GM19238 (cell line): ENCODE measurements at regions not wholly inside any gene's neighbourhood (a gene's known extent, or its start where the extent isn't known, plus 50 kb on each side); places are given as distances from the start of the nearest gene placed in this dataset.

Source experiments
- DNase-seq: peaks from one replicate; pipeline ENCODE4 v3.0.0; 2011; ENCODE audit warnings: low spot score; ENCODE audit not compliant: insufficient read length

DNA sequence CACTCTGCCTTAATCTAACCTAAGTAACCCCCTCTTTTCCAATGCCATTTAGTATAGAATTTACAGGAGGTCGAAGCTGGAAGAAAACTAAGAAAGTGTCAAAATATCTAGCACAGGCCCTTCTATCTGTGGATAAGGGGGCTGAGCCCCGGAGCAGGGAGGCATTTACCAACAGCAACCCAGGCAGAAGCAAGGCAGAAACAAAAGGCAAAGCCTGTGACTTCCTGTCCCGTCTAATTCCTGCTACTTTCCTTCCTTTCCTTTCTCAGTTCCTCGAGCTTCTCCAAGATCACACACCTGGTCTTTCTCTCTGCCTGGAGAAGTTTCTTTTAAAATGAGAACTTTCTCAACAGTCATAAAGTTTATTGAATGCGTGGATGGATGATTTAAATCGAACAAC lies 146.0 kb downstream of the FOXA2 start:
- no peak for DNase-seq

DNA sequence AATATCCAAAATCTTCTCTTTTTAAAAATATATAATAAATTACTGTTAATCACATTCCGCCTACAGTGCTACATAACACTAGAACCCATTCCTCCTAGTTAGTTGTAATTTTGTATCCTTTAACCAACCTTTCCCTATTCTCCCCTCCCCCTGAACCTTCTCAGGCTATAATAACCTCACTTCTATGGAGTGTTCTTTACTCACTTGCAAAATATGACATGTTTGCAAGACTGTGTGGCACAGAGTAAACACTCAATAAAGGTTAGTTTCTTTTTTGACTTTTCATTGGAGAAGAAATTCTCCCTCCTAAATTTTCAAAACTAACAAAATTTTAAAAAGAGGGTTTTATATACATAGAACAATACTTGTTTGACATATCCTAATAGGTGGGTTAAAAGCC lies 147.0 kb downstream of the FOXA2 start:
- no peak for DNase-seq

DNA sequence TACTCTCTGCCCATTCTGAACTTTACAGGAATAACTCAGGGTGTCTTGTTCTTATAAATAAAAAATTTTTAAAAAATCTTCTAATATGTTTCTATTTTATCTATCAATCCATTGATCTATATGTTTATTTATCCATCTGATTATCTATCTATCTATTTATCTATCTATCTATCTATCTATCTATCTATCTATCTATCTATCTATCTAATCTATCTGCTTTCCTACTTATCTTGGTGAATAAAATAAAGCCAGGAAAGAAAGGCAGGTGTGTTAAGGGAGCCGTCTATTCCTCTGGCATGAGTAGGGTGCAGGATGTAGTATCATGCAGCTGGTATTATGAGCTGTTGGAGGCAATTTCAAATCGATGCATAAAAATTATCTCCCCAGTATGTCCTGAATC lies 153.0 kb downstream of the FOXA2 start:
- DNase-seq: no peak

DNA sequence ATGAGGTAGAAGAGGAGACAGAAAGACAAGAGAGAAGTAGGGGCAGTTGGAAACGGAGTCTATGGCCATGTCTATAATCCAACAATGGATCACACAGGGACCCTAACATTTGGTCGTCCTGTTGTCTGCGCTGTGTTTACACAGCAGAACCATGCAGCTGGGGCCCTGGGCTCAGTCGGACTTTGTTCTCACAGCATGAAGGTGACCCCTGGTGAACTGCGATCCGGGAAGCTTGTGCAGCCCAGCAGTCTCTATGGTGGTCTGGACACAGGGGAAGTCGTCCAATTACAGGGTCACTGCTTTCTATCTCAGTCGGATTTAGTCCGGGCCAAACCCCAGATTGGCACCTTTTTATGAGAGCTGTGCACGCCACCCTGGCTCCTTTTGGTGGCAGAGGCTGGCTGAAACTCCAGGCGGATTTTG lies 153.6 kb downstream of the FOXA2 start:
- no peak for DNase-seq

DNA sequence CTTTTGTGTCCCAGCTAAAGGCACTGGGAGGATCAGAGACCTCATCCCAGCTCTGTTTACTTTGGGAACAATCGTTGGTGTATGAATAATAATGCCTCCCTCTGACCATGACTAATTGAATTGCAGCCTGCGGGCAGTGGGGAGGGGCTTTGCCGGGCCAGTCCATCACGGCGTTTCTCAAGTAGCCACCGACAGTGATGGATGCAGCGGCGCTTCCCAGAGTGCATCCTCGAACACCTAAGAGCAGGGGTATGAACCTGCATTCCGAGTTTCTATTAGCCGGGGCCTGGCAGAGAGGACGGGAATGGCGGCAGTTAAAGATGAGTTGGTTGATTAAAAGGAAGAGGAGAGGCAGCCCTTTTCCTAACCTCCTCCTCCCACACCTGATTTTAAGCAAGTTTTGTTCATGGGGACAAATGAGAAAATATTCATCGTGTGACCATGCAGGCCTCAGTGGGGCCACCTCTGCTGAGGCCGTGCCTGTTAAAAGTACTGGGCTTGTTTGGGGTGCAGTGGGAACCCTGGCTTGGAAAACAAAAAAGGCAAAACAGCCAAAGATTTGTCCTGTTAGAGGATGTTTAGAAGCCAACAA lies 154.1 kb downstream of the FOXA2 start:
- DNase-seq: no peak

DNA sequence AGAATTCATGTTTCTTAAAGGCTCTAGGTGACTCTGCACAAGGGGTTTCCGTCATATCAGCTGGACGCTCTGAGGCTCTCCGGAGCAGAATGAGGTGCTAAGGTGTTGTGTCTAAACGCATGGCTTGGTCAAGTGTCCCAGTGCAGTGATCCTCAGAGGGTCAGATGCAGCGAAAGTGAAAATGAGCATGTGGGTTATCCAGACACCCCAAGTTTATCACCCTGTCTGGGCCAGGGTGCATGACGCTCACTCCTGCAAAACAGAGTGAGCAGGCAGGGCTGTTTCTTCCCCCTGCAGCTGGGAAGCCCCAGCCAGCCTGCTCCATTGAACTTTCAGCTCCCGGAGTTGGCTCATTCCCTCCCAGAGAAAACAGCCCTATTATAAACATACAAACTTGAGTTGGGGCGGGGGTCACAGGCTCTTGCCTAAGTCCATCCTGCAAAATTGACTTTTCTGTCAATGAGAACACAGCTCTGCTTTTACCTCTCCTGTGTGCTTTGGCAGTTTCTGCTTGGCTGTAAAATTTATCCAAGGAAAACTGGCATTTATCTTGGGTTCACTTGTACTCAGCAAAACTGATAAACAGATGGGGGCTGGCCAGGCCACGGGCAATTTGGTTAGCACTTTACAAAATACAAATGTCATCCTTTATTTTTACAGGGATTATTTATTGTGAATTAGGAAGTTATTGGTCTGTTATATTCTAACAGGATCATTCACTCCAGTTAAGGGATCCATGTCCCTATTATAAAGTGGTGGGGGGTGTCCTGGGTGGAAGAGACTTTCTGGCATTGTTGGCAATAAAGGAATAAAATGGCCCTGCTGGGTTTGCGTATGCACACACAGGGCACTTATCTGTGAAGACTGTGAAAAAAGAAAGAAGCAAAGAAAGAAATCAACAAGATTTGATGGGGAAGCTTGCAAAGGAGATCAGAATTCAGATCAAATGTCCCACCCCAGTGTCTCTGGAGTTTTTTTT lies 154.9 kb downstream of the FOXA2 start:
- DNase-seq: no peak

DNA sequence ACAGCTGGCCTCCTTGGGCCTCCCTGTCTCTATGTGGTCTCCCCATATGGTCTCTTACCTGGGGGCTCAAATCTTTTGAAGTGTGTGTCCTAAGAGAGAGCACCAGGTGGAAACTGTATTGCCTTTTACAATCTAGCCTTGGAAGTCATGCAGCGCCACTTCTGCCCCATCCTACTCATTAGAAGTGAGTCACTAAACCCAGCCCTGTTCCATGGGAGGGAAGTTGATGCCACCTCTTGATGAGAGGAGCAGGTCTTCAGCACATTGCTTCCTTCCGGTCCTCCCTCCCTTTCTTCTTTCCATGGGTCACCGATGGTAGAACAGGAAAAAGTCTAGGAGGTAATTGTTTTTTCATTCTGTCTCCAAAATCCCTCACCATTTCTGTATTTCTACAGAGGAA lies 156.3 kb downstream of the FOXA2 start:
- no peak for DNase-seq

DNA sequence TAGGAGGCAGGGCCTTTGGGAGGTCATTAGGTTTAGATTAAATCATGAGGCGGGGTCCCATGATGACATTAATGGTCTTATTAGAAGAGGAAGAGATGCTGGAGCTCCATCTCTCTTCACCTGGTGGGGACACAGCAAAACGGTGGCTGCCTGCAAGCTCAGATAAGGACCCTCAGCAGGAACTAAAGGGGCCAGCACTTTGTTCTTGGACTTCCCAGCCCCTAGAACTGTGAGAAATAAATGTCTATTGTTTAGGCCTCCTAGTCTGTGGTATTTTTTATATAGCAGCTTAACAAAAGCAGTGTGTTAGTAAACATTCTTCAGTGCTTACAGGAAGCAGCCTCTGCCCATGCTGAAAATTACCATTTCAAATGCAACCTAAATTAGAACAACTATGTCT lies 157.6 kb downstream of the FOXA2 start:
- no peak for DNase-seq

DNA sequence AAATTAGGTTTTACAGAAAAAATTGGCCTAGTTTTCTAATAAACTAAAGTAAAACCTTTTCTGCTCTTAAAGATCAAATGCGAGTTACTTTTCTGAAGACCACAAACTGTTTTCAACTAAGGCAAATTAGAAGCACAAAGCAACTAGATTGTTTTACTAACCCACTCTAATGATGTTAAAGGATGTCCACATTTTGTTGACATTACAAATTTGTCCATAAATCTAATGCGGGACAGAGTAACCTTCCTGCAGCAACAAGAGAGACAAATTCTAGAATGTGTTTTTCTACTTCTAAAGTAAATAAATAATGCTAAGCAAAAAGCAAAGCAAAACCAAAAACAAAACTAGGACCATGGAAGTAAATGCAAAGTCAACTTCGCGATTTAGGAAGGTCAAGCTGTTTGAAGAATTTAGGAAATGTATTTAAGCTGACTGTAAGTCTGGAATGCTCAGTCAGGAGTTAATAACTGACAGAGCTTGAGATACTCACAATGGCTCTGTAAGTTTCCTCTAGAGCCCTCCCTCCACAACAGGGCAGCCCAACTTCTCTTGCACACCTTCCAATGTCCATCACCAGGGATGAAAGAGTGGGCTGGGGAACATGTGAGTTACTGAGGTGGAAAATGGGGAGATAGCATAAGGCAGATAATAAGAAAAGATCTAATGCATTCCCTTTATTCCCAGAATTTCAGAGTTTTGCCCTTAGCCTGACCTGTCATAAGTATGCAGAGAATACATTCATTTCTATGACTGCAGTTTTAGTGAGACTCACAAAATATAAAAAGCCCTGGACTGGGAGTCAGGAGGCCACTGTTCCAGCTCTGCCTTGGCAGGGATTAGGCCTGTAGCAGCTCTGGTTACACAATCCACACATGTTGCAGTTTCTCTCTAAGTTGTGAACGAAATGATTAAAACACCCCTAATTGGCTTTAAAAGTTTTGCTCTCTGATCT lies 158.8 kb downstream of the FOXA2 start:
- no peak for DNase-seq

DNA sequence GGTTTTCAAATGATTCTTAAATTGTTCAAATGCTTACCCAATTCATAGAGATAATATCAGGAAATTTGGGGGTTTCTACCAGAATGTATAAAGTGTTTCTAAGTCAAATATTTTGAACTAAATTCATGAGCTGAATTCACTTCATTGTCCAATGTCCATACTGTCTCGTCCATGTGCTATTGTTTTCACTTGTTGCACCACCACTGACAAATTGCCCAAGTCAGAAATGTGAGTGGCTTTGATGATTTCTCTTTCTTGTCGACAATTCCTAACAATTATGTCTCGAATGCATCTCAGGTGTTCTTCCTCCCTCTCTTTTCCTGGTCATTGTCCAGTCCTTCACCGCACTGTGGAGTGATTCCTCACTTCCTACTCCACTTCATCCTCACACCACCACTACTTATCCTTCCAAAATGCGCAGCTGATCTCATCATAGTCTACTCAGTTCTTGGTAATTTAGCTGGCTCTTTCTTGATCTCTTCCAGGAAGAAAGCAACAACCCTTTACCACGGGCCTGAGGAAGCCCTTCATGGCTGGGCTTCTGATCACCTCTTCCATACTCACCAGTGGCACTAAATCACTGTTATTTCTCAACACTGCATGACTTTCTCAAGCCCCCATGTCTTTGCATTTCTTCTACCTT lies 161.1 kb downstream of the FOXA2 start:
- DNase-seq: no peak

DNA sequence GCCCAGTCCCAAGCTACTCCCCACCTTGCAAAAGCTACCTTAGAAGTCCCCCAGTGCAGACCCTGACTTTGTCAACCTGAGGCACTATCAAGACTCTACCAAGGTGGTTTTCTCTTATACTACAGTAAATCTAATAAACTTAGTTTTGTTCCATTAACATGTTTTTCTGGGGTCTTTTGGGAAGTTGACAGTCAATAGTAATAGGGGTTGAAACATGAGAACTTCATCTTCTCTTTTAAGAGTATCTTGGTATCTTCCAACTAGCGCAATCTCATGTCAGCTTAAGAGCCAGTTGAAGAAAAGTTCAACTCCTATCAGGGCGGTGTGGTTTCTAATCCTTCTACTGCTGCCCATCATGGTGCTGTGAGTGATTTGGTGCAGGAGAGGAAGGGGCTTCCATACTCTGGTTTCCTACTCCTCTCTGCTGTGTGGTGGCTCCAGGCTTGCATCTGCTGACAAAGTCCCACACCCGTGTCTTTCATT lies 164.2 kb downstream of the FOXA2 start:
- DNase-seq: no peak

DNA sequence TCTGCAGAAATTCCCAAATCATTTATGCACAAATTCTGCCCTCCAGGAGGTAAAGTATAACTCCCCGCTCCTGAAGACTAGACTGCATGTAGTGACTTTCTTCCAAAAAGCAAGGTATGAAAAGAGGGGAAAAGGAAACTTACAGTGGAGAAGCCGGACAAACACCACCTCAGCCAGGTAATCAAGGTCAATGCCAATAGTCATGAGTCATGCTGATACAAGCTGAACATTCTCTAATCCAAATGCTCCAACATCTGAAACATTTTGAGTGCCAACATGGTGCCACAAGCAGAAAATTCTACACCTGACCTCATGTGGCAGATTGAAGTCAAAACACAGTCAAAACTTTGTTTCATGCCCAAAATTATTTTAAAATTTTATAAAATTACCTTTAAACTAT lies 165.6 kb downstream of the FOXA2 start:
- no peak for DNase-seq

DNA sequence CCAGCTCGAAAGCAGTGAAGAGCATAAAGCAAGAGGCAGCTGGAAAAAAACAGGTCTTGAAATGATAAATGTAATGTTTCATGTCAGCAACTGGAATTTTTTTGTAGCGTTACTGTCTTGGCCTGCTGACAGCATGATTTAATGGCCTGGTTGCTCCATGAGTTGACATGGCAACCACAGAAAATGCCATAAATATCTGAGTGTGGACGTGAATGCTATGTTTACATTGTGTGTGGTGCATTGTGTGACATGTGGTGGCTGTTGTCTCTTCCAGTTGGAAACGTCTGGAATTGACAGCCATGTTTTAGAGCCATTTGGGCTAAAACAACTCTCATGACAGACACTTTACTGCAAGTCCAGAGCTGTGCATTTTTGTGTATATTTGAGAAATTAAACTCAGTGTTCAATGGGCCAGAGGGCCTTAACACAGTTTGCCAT lies 170.0 kb downstream of the FOXA2 start:
- DNase-seq: no peak

DNA sequence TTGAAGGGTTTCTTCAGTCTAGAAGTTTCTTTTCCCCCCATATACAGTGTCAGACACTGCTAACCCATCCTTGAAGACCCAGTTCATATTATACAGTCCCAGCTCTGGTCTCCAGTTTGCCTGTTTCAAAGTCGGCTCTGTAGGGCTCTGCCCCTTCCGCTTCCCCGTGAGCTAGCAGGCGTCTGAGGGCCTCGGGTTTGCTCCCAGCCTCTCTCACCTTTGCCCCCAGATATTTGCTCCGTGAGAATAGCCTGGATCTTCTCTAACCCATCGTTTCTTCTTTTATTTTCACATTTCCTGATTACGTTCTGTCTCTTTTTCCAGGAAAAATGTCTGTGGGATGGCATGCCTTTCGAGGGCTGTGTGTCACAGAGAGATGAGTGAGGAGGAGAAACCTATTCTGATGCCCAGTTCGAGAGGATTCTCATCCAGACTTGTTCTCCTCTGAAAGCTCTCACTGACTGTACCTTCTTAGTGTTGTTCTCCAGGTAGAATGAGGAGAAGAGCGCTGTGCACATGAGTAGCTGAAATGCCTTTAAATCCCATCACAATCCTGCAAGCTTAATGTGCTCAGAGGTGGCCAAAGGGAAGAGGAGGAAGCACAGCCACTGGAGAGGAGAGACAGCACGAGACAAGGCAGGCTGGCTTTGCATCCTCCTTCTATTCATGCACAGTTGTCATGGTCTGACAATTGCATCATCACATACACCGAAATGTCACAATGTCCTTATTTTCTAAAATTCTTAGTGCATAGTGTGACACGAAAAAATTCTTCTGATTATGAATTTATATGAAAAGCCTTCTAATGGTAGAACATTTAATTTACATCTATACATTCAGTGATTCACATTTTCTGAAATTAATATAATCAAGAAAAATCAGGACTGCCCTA lies 171.1 kb downstream of the FOXA2 start:
- no peak for DNase-seq

DNA sequence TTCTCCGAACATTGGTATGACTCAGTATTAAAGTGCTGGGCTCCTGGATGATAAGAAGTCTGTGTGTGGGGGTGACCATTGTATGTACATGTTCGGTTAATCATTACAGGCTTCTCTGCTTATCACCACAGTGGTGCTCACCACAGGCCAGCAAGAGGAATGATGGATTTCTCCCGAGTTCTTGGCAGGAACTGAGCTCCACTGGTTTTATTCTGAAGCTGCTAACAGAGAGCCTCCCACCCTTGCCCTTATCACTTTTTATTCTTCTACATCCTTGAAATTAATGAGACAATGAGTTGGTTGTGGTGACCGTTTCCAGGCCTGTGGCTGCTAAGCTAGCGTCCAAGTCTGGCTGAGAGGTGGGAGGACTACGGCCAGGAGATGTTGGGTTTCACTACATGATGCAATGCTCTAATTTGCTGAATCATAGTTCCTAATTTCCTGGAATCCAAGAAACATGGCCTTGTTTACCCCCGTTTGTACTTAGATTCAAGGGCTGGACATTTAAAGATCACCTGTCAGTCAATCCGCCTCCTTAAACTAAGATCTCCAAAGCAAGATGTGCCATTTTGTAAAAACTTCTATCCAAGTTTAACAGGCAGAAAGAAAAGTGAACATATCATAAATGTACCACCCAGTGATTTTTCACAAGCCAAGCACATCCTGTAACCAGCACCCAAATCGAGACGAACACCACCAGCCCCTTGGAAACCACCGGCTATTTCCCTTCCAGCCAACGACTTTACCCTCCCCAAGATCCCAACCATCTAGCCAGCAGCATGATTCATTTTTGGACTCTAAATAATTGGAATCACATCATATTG lies 172.5 kb downstream of the FOXA2 start:
- no peak for DNase-seq

DNA sequence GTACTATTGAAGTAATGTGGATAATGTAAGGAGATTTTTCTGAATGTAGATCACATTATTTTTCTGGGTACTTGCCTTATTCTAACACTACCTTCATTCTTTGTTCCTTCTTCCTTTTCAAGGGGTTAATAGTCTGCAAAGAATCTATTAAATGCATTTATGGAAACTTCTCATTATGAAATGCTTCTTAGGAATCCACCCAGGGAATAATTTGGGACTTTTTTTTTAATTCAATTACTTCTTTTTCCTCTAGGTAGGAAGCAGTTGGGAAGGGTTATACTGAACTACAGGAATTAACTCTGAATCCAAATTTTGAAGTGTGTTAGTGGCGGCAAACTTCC lies 173.1 kb downstream of the FOXA2 start:
- no peak for DNase-seq

DNA sequence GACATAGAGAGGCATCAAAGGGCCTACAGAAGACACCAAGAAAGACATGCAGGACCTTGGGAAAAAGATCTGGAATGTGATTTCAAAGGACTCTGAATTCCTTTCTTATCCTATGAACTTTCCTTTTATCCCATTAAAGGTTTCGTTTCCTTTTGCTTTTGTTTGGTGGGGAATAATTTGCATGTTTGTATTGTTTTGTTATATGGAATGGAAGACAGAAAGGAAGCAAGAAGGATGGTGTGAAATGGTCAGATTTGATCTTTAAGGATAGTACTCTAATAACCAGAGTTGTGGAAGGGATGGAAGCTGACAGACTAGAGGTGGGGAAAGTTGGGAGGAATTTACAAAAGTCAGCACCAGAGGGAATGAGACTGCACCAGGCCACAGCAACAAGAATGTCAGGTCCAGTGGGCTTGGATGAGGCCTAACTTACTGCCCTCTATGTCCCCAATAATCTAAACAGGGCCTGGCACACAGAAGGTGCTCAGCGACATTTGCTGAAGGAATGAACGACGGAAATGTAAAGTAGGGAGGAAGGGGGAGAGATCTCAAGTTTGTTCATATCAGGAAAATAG lies 173.7 kb downstream of the FOXA2 start:
- DNase-seq: no peak

DNA sequence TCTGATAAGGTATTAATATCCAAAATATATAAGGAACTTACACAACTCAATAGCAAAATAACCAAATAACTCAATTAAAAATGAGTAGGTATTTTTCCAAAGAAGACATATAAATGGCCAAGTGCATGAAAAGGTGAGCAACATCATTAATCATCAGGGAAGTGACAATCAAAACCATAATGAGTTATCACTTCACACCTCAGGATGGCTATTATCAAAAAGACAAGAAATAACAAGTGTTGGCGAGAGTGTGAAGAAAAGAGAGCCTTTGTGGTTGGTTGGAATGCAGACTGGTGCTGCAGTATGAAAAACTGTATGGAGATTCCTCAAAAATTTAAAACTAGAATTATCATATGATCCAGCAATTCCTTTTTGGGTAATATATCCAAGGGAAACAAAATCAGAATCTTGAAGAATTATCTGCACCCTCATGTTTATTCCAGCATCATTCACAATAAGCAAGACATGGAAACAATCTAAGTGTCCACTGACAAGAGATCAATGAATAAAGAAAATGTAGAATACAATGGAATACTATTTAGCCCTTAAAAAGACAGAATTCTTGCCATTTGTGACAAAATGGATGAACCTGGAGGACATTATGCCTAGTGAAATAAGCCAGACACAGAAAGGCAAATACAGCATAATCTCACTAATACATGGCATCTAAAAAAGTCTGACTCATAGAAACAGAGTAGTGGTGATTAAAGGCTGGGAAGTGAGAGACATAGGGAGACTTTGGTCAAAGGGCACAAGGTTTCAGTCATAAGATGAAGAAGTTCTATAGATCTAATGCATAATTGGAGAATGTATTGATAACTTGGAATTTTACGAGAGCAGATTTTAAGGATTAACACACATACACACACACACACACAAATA lies 175.6 kb downstream of the FOXA2 start:
- DNase-seq: no peak
